OCI-LY1 (cell line): ENCODE measurements at regions not wholly inside any gene's neighbourhood (a gene's known extent, or its start where the extent isn't known, plus 50 kb on each side); places are given as distances from the start of the nearest gene placed in this dataset.

Experiments used
- H2AFZ ChIP-seq: fragments of 200-600 bp; sonication (generic), shearing (Covaris generic); 2 replicates; pipeline ENCODE4 v1.6.0; 2014; ENCODE audit warnings: antibody characterized with exemption, mild to moderate bottlenecking, low read length
- H3F3A ChIP-seq: fragments of 200-600 bp; sonication (generic), shearing (Covaris generic); 2 replicates; pipeline ENCODE4 v1.6.0; 2014; ENCODE audit warnings: mild to moderate bottlenecking, antibody characterized with exemption, low read length, moderate library complexity; ENCODE audit not compliant: insufficient read depth
- H3K27ac ChIP-seq: fragments of 200-600 bp; sonication (generic); 2 replicates; pipeline ENCODE4 v1.5.1; 2014; ENCODE audit warnings: low read length, mixed run types, mild to moderate bottlenecking, low read depth; ENCODE audit not compliant: poor library complexity, severe bottlenecking
- H3K27me3 ChIP-seq: fragments of 200-600 bp; sonication (generic); 2 replicates; pipeline ENCODE4 v1.6.0; 2014; ENCODE audit warnings: antibody characterized with exemption, mild to moderate bottlenecking, low read length, moderate library complexity; ENCODE audit not compliant: insufficient read depth
- H3K36me3 ChIP-seq: fragments of 200-600 bp; sonication (generic); 2 replicates; pipeline ENCODE4 v1.6.1; 2014; ENCODE audit warnings: mild to moderate bottlenecking, antibody characterized with exemption, low read length, moderate library complexity, mixed read lengths; ENCODE audit not compliant: insufficient read depth
- H3K4me1 ChIP-seq: fragments of 200-600 bp; sonication (generic); 2 replicates; pipeline ENCODE4 v1.5.1; 2014; ENCODE audit warnings: mild to moderate bottlenecking, low read length, moderate library complexity; ENCODE audit not compliant: insufficient read depth, severe bottlenecking
- H3K4me2 ChIP-seq: fragments of 200-600 bp; sonication (generic), shearing (Covaris generic); 2 replicates; pipeline ENCODE4 v1.6.1; 2014; ENCODE audit warnings: low read length
- H3K4me3 ChIP-seq: fragments of 200-600 bp; sonication (generic); 2 replicates; pipeline ENCODE4 v1.5.1; 2014; ENCODE audit warnings: low read length, low read depth, mild to moderate bottlenecking, mixed read lengths; ENCODE audit not compliant: poor library complexity, severe bottlenecking
- H3K79me2 ChIP-seq: fragments of 200-600 bp; shearing (Covaris generic); 2 replicates; pipeline ENCODE4 v1.6.1; 2016; ENCODE audit warnings: mixed run types, low read length, mixed read lengths; ENCODE audit not compliant: insufficient read depth
- H3K9ac ChIP-seq: fragments of 200-600 bp; sonication (generic), shearing (Covaris generic); 2 replicates; pipeline ENCODE4 v1.6.1; 2014; ENCODE audit warnings: mild to moderate bottlenecking, low read length, mixed read lengths
- H3K9me2 ChIP-seq: fragments of 200-600 bp; sonication (generic), shearing (Covaris generic); 2 replicates; pipeline ENCODE4 v1.6.1; 2014; ENCODE audit warnings: low read depth, mild to moderate bottlenecking, low read length, mixed read lengths
- H3K9me3 ChIP-seq: fragments of 200-600 bp; shearing (Covaris generic); 2 replicates; pipeline ENCODE4 v1.6.1; 2014; ENCODE audit warnings: low read length, mixed read lengths
- H4K20me1 ChIP-seq: fragments of 200-600 bp; sonication (generic), shearing (Covaris generic); 2 replicates; pipeline ENCODE4 v1.6.0; 2016; ENCODE audit warnings: mild to moderate bottlenecking, low read length; ENCODE audit not compliant: insufficient read depth
- EZH2 ChIP-seq: fragments of 200-600 bp; sonication (generic), shearing (Covaris generic); IDR thresholded peaks from 2 replicates; pipeline ENCODE4 v1.8.0; 2017; ENCODE audit warnings: borderline replicate concordance, mixed run types, mild to moderate bottlenecking, antibody characterized with exemption, low read length, moderate library complexity, mixed read lengths
- TF ChIP-seq, protein P1 (sequence below): fragments of 200-600 bp; sonication (generic), shearing (Covaris generic); IDR thresholded peaks from 2 replicates; pipeline ENCODE4 v1.5.1; 2017; ENCODE audit warnings: mild to moderate bottlenecking, antibody characterized with exemption, low read length, moderate library complexity, mixed read lengths

DNA sequence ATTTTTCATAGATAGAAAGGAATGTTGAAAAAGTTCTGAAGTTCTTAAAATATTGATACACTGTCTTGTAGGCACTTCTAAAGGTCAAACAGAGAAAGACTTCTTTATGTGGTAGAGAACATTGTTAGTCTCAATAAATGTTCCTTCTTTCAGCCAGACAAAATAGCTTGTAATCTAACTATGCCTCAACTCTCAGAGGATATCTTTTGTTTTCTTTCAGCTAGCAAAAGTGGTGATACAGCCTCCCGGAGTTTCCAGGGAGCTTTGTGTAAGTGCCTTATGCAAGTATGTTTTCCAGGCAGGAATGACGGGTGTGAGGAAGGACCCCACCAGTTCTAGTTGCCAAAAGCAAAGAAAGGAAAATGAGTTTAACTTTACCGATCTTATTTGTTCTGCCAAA is 452.1 kb upstream of the ST6GAL2 start:
- Histone ChIP-seq H3K9me3 (no peaks in the 10 kb centered on the region), H3K27me3 (no peaks in the 10 kb centered on the region), H3K4me3 (no peak overlapping the region), H3K4me1 (no peaks in the 10 kb centered on the region), H3K9ac (no peak overlapping the region), H2AFZ (no peak overlapping the region), H4K20me1 (no peaks in the 10 kb centered on the region), H3K4me2 (no peak overlapping the region), H3F3A (no peaks in the 10 kb centered on the region), H3K36me3 (no peaks in the 10 kb centered on the region), H3K79me2 (no peaks in the 10 kb centered on the region), H3K27ac (no peak overlapping the region), H3K9me2 (no peaks in the 10 kb centered on the region)
- TF ChIP-seq, protein P1, sequence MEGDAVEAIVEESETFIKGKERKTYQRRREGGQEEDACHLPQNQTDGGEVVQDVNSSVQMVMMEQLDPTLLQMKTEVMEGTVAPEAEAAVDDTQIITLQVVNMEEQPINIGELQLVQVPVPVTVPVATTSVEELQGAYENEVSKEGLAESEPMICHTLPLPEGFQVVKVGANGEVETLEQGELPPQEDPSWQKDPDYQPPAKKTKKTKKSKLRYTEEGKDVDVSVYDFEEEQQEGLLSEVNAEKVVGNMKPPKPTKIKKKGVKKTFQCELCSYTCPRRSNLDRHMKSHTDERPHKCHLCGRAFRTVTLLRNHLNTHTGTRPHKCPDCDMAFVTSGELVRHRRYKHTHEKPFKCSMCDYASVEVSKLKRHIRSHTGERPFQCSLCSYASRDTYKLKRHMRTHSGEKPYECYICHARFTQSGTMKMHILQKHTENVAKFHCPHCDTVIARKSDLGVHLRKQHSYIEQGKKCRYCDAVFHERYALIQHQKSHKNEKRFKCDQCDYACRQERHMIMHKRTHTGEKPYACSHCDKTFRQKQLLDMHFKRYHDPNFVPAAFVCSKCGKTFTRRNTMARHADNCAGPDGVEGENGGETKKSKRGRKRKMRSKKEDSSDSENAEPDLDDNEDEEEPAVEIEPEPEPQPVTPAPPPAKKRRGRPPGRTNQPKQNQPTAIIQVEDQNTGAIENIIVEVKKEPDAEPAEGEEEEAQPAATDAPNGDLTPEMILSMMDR: no peak
- no peak for TF ChIP-seq EZH2

DNA sequence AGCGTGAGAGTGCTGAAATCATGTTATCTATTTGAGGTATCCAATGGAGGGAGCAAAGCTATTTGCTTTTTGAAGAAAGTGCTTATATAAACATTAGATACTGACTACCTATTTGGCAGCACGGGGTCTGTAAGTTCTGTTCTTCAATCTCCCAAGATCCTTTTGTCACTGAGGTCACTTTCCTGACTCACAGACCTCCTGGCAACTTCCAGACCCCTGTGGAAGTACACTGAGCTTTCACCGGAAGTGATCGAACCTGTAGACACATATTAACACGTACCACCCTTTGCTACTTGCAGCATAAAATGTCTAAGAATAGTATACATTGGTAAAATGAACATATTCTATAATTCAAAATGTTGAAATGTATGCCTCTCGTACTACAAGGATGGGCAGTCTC is 452.6 kb upstream of the ST6GAL2 start:
- no peak overlapping the region for H3K4me2 ChIP-seq
- H3K79me2 ChIP-seq: no peaks in the 10 kb centered on the region
- no peak overlapping the region for H3K9ac ChIP-seq
- no peaks in the 10 kb centered on the region for H3K4me1 ChIP-seq
- no peak overlapping the region for H3K27ac ChIP-seq
- H3K9me3 ChIP-seq: no peaks in the 10 kb centered on the region
- TF ChIP-seq, protein P1: no peak
- TF ChIP-seq EZH2: no peak
- no peaks in the 10 kb centered on the region for H3F3A ChIP-seq
- no peak overlapping the region for H3K4me3 ChIP-seq
- no peaks in the 10 kb centered on the region for H3K27me3 ChIP-seq
- no peaks in the 10 kb centered on the region for H3K9me2 ChIP-seq
- no peak overlapping the region for H2AFZ ChIP-seq
- H4K20me1 ChIP-seq: no peaks in the 10 kb centered on the region
- H3K36me3 ChIP-seq: no peaks in the 10 kb centered on the region

GRCh38 chr2:107340955-107341354 is 455.0 kb upstream of the ST6GAL2 start:
- no peak overlapping the region for H3K27ac ChIP-seq
- H2AFZ ChIP-seq: no peak overlapping the region
- no peak overlapping the region for H3K4me2 ChIP-seq
- TF ChIP-seq EZH2: no peak
- TF ChIP-seq, protein P1: no peak
- H3K79me2 ChIP-seq: no peaks in the 10 kb centered on the region
- H3K9me2 ChIP-seq: no peaks in the 10 kb centered on the region
- H3K4me1 ChIP-seq: no peaks in the 10 kb centered on the region
- no peak overlapping the region for H3K9ac ChIP-seq
- no peaks in the 10 kb centered on the region for H3K9me3 ChIP-seq
- H3K27me3 ChIP-seq: no peaks in the 10 kb centered on the region
- H4K20me1 ChIP-seq: no peaks in the 10 kb centered on the region
- H3K4me3 ChIP-seq: no peak overlapping the region
- no peaks in the 10 kb centered on the region for H3K36me3 ChIP-seq
- H3F3A ChIP-seq: no peaks in the 10 kb centered on the region
